Spleen (tissue), 11 donors: ENCODE measurements at regions not wholly inside any gene's neighbourhood (a gene's known extent, or its start where the extent isn't known, plus 50 kb on each side); places are given as distances from the start of the nearest gene placed in this dataset.
"Not testable (repeated sequence)": the region's sequence is repeated elsewhere in the genome, so short reads cannot be mapped to it uniquely, and the experiment has no call there.

Experiments
- DNase-seq: peaks from one replicate; pipeline ENCODE4 v3.0.0-alpha.2; 2020
- H3K27ac ChIP-seq, 8 donors: fragments of 200-600 bp; sonication (generic) in 7 of 8; 1 replicate in 4 of 8; 2 replicates in 4 of 8; pipeline versions ENCODE4 v1.5.0 to v1.8.0; 2016 to 2021; ENCODE audit warnings: inconsistent platforms in 4 of 8, mild to moderate bottlenecking in 4 of 8, moderate library complexity in 1 of 8
- H3K27me3 ChIP-seq, 7 donors: fragments of 200-600 bp; sonication (generic) in 6 of 7; replicated peaks in 1 of 7; 1 replicate in 4 of 7; 2 replicates in 3 of 7; pipeline versions ENCODE4 v1.5.0 to v1.8.0; 2016 to 2021; ENCODE audit warnings: inconsistent platforms in 3 of 7, mild to moderate bottlenecking in 1 of 7
- H3K36me3 ChIP-seq, 6 donors: fragments of 200-600 bp; sonication (generic) in 5 of 6; 1 replicate in 4 of 6; 2 replicates in 2 of 6; pipeline versions ENCODE4 v1.5.0 to v1.8.0; 2016 to 2021; ENCODE audit warnings: inconsistent platforms in 2 of 6
- H3K4me1 ChIP-seq, 6 donors: fragments of 200-600 bp; sonication (generic) in 5 of 6; 1 replicate in 3 of 6; 2 replicates in 3 of 6; pipeline versions ENCODE4 v1.5.0 to v1.8.0; 2016 to 2021; ENCODE audit warnings: inconsistent platforms in 3 of 6
- H3K4me3 ChIP-seq, 8 donors: fragments of 200-600 bp; sonication (generic) in 7 of 8; 1 replicate in 4 of 8; 2 replicates in 4 of 8; pipeline versions ENCODE4 v1.5.0 to v1.8.0; 2016 to 2021; ENCODE audit warnings: inconsistent platforms in 4 of 8, mild to moderate bottlenecking in 4 of 8, moderate library complexity in 2 of 8
- H3K9me3 ChIP-seq, 8 donors: fragments of 200-600 bp; sonication (generic) in 7 of 8; 1 replicate in 4 of 8; 2 replicates in 4 of 8; pipeline versions ENCODE4 v1.5.0 to v1.8.0; 2016 to 2021; ENCODE audit warnings: inconsistent platforms in 4 of 8
- POLR2AphosphoS5 ChIP-seq, 3 donors: sonication (generic); formaldehyde crosslinking; IDR thresholded peaks; one replicate each; pipeline ENCODE4 v1.5.1; 2017; ENCODE audit warnings: antibody characterized with exemption in 3 of 3
- WGBS, 5 donors: extraction: QIAGEN DNeasy Blood & Tissue Kit in 3 of 5; methylation state at CpG; one replicate each; pipeline versions ENCODE4 v1.1.5 to v1.1.7; 2013 to 2018; 5-methylcytosine and 5-hydroxymethylcytosine counted together
- intact Hi-C: fragments of 100-400 bp; cut with DNase I; formaldehyde crosslinking; loops from one replicate; pipeline ENCODE4 v1.15.0; 2023; ENCODE audit warnings: low total_unique reads
- microRNA-seq, 3 donors: library from miRNA; unstranded; fragments of <30 nt; microRNA quantifications; one replicate each; pipeline versions ENCODE4 to v1.1.0, GENCODE V29; 2019 to 2020
- small RNA-seq, 4 donors: library from RNA; depleted of rRNA; stranded (forward); fragments of <200 nt; gene quantifications; one replicate each; pipeline ENCODE3, GENCODE V24; 2016
- donor health status: healthy with polysubstance abuse.
- donor health status: DM: no; HTN: no; CAD: no; lungs with moderate emphysema.
- donor health status: DM: no; HTN: no; CAD: no.
- donor health status: Bipolar disorder and iron deficiency.
- donor health status: healthy.
- donor health status: DM: no; HTN: no; CAD: no.
- donor health status: DM: yes; HTN: yes; CAD: no.

DNA sequence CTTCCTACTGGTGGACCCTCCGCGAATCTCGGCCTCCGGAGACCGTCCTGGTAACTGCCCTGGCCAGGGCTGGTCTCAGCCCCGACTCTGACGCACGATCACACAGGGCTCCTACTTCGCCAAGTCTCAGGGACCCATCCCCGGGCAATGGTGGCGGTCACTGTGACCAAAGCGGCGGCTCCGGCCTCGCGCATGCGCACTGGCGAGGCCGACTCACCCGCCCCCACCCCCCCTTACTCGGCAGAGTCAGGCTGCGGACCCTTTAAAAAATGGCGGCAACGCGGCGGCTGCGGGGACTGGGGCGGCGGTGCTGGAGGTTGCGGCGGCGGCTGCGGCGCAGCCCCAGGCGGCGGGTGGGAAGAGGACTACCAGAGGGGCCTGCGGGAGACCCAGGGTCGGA, 1581.3 kb downstream of the FOXD4L5 start:
- H3K4me1 ChIP-seq, DNase-seq, H3K27me3 ChIP-seq, H3K36me3 ChIP-seq, intact Hi-C loops: not testable (repeated sequence)
- Histone ChIP-seq H3K4me3 (peak overlapping the region in 2 of 8 donors; percentile 29 to 45), H3K27ac (peak overlapping the region in 2 of 8 donors; percentile 38 to 55), H3K9me3 (peaks cover 0 to 41% (median 22%) of the 10 kb centered on the region in 8 donors)
- WGBS, 5 donors, result 56 to 65% (median 61%) methylated on average over 11 to 38 of the region's 38 CpGs
- TF ChIP-seq POLR2AphosphoS5 (IDR thresholded peaks at IDR 0.05), result peak in 1 of 3 donors; percentile 38

DNA sequence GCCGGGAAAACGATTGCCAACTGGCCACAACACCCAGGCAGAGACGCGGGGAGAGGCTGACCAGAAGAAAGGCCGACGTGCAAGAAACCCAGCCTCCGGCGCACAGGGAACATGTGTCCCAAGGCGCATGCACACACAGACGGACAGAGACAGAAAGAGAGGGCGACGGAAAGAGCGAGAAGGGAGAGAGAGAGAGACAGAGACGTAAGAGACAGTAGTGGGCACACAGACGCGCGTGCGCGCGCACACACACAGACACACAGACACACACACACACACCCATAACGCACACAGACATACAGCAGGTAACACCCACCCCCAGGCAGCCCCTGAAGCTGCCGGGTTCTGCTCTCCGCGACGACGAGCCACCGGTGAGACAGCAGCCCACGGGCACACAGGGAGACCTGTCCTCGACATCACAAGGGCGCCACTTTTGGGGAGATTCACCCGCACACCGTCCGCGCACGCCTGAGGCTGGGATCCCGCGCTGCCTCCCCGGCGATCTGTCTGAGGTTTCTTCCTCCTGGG, 1581.8 kb downstream of the FOXD4L5 start:
- H3K27me3 ChIP-seq, DNase-seq, intact Hi-C loops, H3K36me3 ChIP-seq, H3K4me1 ChIP-seq: not testable (repeated sequence)
- Histone ChIP-seq H3K9me3 (peaks cover 0 to 36% (median 17%) of the 10 kb centered on the region in 8 donors), H3K27ac (peak overlapping the region in 2 of 8 donors; percentile 38 to 55), H3K4me3 (peak overlapping the region in 2 of 8 donors; percentile 29 to 45)
- 57 to 77% (median 69%) methylated on average over 23 to 37 of the region's 39 CpGs for WGBS, 5 donors

Small RNA genes lying in the stretch of these regions (microRNA-seq; reads per million reads assigned to microRNA genes)
- gene MIR4477B, result 0 reads per million in 3 donors

Small RNA genes lying in the stretch of these regions (small RNA-seq; reads per million reads assigned to genes)
- gene MIR4477B, result 0 reads per million in 4 donors
- 0 reads per million in 4 donors for gene PTGER4P3
- 0 to 0.14 (median 0.03) reads per million in 4 donors for gene RNA5SP284
